HG03159 (cell line): ENCODE measurements at regions not wholly inside any gene's neighbourhood (a gene's known extent, or its start where the extent isn't known, plus 50 kb on each side); places are given as distances from the start of the nearest gene placed in this dataset.
"Not testable (repeated sequence)": the region's sequence is repeated elsewhere in the genome, so short reads cannot be mapped to it uniquely, and the experiment has no call there.

Experiments used
- ATAC-seq: cut with Tn5 transposase; IDR thresholded peaks from one replicate; pipeline ENCODE4 v1.9.1; 2021; ENCODE audit warnings: mild to moderate bottlenecking, moderate library complexity; ENCODE audit not compliant: unreplicated experiment

DNA sequence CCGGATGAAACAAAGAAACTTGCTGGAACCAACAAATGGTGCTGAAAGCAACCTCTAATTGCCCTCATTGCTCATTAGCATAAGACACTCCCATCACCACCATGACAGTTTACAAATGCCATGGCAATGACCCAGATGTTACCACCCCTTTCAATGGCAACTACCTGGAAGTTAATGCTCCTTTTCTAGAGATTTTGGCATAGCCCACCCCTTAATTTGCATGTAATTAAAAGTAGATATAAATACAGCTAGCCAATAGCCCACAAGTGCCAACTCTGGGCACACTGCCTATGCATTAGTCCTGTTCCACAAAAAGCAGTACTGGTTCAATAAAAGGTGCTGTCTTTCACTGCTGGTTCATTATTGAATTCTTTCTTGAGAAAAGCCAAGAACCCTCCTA, 410.3 kb upstream of the PPP1R2C start:
- no peak for ATAC-seq

DNA sequence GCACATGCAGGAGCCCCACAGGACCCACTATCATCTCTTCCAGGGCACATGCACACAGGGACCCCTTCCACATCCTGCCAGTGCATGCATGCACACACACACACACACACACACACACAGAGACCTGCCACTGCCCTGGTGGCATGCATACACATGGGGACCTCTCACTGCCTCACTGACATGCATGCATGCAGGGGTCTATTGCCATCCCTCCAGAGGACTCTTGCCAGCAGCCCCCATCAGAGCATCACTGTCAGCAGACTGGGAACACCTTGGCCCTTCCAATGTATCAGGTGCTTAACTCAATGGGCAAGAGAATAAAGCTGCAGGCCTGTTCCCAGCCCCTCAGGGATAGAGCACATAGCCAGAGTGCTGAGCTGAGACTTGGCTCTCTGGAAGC, 433.6 kb upstream of the PPP1R2C start:
- ATAC-seq: no peak

DNA sequence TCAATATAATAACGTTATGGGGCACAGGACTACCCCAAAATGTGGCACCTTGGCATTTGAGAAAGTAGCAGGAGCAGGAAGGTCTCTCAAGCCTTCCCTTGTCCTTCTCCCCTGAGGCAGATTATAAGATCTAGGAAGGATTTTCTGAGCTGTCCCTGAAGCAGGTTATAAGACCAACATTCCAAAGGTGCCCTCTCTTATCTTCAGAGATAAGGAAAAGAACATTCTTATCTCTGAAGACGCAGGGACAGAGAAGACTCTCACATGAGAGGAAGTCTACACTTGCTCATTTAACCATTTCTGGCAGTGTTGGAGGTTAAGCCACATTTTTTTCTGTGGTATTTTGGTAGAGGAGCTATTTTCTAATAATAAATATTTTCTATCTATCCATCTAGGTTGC, 437.9 kb upstream of the MAOA start:
- ATAC-seq: no peak

DNA sequence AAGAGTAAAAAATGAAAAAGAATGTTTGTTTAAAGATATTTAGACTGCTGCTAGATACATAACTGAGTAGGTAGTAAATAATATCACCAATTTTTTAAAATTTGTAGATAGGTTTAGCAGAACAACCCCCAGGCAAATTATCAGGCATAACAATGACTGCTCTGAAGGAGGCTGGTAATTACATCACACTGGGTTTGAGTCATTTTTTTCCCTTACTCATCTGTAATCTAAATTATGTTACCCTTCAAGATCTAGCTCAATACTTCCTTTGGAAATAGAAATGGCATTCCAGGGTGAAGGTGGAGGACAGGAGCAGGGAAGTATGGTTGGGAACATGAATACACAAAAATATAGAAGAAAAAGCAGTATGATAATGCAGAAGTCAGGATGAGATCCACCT, 431.6 kb upstream of the MAOA start:
- no peak for ATAC-seq

DNA sequence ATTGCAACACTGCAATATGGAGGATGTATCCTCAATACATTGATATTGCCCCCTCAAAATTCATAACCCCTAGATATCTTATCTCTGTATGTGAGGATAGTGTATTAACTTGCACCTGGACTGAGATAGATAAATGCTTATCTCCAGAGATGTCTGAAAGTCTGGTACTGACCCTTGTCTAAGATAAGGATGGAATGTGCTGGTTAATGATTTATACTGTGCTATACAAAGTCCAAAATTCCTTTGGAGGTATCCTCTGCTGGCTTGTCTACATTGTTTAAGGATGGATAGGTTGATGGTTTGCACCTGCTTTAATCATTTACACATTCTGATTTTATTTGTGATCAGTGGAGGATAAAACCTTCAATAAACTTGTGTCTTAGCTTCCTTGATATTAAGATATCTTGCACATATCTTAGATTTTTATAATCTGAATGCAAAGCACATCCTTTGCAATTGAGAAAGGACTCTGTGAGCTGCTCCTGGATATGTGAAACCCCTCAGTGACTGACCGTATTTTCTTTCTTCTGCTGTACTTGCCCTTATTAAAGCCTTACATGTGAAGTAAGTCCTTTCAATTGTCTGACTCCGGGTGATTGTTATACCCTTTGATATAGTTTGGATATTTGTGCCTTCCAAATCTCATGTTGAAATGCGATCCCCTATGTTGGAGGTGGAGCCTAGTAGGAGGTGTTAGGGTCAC, 430.3 kb upstream of the MAOA start:
- no peak for ATAC-seq

DNA sequence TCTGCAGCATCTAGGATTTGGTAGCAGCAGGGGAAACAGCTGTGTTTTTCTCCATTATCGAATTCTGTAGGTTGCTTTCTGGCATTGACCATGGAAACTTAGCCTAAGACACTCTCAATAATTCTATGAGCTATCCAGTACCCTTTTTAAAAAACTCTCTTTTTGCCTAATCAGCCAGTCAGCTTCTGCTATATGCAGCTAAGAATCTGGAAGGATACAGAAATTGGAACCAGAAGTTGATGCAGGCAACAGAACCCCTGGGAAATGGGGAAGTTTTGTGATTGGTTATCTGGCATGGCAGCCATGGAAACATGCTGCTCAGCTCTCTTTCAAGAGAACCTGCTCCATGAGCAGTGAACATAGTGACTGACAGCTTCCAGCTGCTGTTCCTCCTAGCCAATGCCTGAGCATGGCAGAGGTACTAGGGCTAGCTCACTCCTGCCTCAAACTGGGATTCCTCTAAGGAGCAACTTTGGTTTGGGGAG, 417.6 kb upstream of the MAOA start:
- no peak for ATAC-seq

DNA sequence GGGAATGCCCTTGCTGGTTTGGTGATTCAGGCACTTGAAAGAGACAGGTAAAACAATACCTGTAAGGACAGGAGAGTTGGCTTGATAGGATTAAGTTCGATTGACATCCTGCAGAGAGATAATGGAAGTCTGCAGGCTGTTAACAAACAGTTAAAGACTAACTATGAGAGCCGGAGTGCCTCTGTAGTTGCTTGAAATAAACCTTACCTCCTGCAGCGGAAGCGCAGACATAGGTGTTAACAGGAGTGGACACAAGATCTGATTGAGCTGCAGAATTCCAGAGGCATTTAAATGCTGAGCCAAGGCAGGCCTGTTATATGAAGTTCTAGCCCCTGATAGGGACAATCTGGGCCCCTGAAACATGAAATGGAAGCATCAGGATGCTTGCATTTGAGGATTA, 416.7 kb upstream of the MAOA start:
- ATAC-seq: no peak

DNA sequence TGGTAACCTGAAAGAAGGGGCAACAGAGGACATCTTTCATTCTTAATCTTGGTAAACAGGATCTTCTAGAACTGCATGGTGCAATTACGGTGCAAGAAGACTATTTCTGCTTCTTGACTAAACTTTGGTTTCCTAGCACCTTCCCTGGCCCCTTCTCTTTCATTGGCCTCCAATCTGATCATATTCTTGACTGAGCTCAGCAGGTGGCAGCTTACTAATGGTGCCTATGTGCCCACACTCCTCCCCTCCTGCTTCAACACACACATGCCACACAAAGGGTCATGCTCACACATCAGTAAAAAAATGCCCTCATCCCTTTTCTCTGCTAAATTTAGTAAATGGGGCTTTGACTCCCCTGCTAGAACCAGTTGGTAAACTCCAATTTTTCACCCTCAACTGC, 400.5 kb upstream of the MAOA start:
- no peak for ATAC-seq

DNA sequence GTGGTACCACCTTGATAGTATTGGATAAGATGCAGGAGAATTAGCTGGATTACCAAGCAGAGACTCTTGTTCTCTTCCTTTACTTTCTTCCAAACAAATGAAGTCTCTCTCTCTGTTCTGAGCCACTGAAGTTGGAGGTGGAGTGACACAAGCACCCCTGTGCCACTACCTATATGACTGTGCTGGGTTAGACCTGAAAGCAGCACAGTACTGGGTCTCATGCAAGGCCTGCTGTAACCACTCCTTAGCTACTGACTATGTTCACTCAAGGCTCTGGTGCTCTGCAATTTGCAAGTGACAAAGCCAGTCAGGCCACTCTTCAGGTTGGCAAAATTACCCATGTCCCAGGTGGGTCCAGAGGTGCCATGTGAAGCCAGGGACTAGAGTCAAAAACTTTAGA, 389.6 kb upstream of the MAOA start:
- no peak for ATAC-seq

DNA sequence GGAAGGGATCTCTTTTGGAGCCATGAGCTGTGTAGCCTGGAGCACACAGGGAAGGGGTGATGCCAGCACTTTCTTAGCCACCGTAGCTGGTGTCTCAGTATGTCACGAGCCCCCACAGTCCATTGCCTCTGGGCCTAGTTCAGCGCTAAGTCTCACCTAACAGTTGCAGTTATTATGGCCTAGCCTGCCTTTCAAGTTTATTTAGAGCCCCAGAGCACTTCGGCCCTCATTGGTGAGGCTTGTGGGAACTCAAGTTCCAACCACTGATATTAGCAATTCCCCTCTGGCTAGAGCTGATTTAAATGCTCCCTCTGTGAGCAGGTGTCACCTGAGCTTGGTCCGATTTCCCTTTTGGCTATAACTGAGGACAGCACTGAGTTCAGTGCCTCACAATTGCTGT, 388.4 kb upstream of the MAOA start:
- no peak for ATAC-seq

DNA sequence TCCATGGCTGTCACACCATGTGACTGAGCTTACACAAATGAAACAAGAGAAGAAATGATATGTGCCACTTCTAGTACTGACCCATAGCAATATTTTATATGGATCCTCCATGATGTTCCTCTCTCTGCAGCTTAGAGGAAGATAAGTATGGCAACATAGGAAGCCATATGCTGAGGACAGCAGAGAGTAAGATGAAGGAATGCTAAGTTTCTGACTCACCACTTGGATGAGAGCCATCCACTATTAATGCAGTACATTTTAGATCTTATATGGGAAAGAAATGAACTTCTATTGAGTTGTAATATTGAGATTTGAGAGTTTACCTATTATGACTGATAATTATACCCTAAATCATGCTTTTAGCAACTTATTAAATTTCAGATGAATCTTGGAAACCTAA, 386.9 kb upstream of the MAOA start:
- no peak for ATAC-seq

DNA sequence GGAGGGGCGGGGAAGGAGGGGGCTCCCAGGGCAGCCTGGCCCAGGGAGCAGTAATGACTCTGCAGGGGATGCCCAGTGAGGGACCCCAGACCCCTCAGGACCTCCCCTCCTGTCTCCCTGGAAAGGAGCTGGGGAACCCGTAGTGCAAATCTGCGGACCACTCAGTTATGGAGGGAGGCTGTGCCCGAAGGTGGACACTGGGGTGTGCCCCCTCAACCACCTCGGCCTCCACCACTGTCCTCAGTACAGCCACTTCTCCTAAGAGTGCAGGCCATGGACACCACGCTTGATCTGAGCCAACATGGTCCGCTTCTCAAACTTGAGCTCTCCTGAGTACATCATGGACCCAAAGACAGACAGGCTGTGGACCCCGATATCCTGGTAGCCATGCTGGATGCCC, 378.2 kb upstream of the MAOA start:
- no peak for ATAC-seq

DNA sequence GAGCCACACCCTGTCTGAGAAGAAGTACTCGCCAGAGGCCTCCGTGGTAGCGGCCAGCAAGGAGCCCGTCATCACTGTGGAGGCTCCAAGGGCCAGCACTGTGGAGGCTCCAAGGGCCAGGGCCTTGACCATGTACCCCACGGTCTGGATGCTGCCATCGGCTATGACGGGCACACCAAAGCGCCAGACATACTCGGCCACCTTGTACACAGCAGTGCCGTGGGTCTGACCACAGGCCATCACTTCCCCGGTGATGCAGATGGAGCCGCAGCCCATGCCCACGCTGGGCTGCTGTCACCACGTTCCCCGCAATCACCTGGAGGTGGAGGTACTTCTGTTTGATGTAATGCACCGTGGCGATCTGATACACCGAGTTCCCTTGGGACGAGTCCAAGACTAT, 377.7 kb upstream of the MAOA start:
- no peak for ATAC-seq

DNA sequence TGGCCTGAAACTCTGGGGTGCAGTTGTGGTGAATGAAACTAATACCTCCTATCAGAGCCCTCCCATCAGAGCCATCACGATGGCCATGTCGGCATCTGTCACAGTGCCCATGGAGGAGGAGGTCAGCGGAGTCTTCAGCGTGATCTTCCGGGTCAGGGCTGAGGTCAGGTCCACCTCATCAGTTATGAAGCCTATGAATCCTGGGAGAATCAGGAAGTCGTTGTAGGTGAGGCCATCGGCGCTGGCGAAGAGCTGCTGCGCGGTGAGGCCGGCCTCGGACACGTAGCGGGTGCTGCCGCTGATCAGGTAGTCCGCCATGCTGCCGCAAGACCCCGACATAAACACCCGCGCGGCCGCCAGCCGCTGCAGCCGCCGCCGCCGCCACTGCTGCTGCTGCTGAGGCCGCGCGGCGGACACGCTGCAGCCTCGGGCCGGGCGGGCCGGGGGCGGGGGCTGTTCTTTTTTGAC, 376.7 kb upstream of the MAOA start:
- no peak for ATAC-seq

DNA sequence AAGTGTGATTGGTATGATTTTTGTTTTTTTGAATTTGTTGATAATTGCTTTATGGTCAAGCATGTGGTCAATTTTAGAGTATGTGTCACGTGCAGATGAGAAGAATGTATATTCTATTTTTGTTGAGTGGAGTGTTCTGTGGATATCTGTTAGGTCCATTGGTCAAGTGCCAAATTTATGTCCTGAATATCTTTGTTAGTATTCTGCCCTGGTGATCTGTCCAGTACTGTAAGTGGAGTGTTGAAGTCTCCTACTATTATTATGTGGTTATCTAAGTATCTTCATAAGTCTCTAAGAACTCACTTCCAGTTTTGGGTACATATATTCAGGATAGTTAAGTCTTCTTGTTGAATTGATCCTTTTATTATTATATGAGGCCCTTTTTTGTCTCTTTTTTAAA, 372.9 kb upstream of the MAOA start:
- no peak for ATAC-seq

DNA sequence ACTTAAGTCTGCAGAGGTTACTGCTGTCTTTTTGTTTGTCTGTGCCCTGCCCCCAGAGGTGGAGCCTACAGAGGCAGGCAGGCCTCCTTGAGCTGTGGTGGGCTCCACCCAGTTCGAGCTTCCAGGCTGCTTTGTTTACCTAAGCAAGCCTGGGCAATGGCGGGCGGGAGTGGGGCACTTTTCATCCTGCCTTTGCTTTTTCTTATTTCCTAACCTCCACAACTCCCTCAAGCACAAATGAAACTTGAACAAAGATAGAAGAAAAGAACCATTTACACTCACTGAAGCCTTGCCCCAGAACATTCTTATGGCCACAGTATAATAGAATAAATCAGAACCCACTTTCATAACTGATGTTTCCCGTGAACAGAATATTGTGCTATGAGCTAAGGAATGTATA, 344.5 kb upstream of the MAOA start:
- ATAC-seq: not testable (repeated sequence)

DNA sequence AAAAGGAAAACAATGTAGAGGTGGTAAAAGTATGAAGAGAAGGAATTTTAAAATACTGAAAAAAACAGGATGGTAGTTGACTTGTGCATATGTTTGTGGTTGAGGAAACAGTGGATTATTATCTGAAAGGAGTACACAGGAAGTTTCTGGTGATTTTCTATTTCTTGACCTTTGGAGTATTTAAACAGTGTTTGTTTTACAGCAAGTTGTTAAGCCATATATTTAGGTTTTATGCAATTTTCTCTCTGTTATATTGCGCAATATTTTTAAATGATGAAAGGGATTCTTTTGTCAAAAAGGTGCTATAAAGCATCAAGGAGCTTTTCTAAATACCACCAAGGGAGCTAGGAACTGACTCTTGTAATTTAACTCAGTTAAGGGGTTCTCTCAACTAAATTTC, 343.1 kb upstream of the MAOA start:
- no peak for ATAC-seq

DNA sequence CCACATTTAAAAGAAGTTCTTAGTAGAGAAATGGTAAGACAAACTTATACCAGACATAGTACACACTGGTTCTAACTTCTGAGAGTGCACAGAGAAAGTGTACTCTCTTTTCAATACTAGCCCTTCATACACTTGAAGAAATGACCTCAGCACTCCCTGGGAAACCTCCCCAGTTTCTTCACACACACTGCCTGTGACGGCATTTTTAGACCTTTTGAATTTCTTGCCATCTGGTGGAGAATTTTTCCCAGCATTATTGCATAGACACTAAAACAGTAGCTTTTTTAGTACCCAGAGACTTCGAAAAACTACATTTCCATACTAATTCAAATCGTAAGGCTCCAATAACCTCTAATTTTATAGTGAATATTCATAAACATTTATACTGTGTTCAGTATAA, 341.6 kb upstream of the MAOA start:
- no peak for ATAC-seq

DNA sequence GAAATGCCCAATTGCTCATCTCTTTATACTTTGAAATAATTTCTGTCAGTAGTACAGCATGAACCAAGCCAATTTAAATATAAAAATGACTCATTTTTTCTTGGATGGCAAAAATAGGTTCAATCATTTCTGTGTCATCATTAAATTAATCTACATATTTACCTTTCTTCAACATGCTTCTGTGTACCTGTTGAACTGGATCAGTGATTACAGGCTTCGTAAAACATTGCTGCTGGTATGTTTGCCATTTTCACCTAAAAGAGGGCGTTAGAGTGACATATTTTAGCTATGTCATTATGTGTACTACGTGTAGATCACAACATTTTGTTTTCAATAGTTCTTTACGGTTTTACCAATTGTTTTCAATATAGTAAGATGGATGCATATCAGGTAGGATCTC, 340.5 kb upstream of the MAOA start:
- ATAC-seq: no peak

DNA sequence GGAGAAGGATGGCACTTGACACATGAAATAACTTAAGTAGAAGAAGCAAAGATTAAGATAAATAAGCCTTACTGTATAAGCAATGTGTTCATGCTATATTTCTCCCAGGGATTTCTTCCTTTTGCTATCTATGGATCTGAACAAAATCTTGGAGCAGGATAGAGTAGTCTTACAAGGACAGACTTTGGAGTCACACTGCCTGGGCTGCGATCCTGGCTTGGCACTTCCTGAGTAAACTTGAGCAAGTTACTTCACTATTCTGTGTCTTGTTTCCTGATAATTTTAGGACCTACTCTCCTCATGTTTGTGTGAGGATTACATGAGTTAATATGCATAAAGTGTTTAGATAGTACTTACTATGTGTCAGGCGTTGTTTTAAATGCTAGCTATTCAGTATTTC, 340.0 kb upstream of the MAOA start:
- ATAC-seq: no peak

DNA sequence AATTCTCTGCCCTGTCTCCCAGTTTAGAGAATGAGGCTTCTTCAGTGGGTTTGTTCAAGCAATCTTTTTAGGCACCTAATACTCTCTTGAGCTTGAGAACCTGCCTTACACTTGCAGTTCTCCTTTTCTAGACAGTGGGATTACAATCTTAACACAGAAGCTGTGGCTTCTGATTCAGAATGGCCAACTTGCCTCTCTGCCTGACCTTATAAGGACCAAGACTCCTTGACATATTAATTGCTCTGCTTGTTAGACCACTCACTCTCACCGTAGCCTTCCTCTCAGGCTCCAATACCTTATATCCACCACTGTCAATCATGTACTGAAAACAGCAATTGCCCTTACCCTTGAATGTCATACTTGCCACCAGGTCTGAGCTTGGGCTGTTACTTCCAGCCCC, 338.7 kb upstream of the MAOA start:
- ATAC-seq: no peak

DNA sequence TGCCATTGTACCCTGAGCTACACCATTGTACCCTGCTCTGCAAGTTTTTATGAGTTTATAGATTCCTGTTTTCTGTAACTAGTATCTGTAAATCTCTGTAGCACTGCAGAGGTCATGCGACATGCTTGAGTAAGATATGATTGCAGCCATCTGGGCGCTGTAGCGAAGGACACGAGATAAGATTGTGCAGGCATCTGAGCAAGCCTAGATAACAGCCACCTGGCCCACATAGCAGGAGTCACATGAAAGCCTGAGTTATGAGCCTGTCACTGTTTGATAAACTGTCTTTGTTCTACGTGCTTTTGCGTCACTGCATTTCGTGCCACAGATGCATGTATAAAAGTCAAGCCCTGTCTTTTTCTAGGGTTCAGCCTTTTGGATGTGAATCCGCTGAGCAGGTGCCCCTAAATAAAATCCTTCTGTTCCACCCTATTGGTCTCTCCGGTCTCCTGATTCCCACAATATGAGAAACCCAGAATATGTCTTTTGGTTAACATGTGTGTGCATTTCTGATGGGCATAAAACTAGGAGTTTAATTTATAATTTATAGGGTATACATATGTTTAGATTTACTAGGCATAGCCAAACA, 327.6 kb upstream of the MAOA start:
- no peak for ATAC-seq

DNA sequence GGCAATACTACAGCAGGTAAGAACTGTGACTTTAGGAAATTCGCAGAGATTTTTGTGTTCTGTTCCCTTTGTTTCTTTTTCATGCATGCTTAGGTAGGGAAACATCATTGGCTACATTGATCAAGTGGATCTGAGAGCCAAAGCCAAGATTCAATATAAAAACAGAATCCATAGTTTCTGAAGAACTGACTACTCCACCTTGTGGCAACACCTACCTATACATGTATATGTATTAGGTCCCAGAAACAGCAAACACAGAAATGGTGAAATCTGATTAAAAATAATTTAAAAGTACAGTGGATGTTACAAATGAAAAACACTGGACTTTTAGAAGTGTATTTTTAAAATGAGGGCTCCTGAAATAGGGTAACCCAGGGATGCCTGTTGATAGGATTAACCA, 322.6 kb upstream of the MAOA start:
- no peak for ATAC-seq
